HEK293 (cell line): ENCODE measurements at regions not wholly inside any gene's neighbourhood (a gene's known extent, or its start where the extent isn't known, plus 50 kb on each side); places are given as distances from the start of the nearest gene placed in this dataset.

Source experiments
- CTCF ChIA-PET: fragments of 350-600 bp; formaldehyde crosslinking; extraction: SDS; loops from one replicate; lab custom pipeline; 2021; ENCODE audit warnings: antibody characterized with exemption; lab: Yijun Ruan, JAX
- POLR2A ChIA-PET: fragments of 300-600 bp; formaldehyde crosslinking; extraction: SDS; loops from one replicate; lab custom pipeline; 2020; ENCODE audit warnings: antibody characterized with exemption, inconsistent platforms; lab: Yijun Ruan, JAX
- H3K27ac ChIP-seq: fragments of 200-500 bp; sonication (Bioruptor generic); 2 replicates; pipeline ENCODE4 v1.5.1; 2014; ENCODE audit warnings: low read depth, low read length, control low read depth, inconsistent platforms; ENCODE audit errors: extremely low read depth
- H3K36me3 ChIP-seq, 2 experiments: fragments of 200-500 bp in 1 of 2; sonication (Bioruptor generic) in 1 of 2; 1 replicate in 1 of 2; 2 replicates in 1 of 2; pipeline ENCODE4 v1.5.1; 2014 to 2017; ENCODE audit warnings: inconsistent platforms in 2 of 2, low read length in 2 of 2; ENCODE audit not compliant: control insufficient read depth in 2 of 2, insufficient read depth in 1 of 2
- H3K4me1 ChIP-seq: fragments of 200-500 bp; sonication (Bioruptor generic); 2 replicates; pipeline ENCODE4 v1.5.1; 2014; ENCODE audit warnings: mild to moderate bottlenecking, low read length, inconsistent platforms; ENCODE audit not compliant: control insufficient read depth, insufficient read depth
- H3K4me3 ChIP-seq: 2 replicates; pipeline ENCODE4 v1.5.1; 2011; ENCODE audit warnings: low read depth, mild to moderate bottlenecking, control low read depth, low read length, moderate library complexity
- H3K9me3 ChIP-seq: fragments of 200-500 bp; sonication (Bioruptor generic); 2 replicates; pipeline ENCODE4 v1.5.1; 2014; ENCODE audit warnings: low read depth, low read length, inconsistent platforms; ENCODE audit not compliant: control insufficient read depth, insufficient read depth
- BCL11A ChIP-seq: fragments of 450-650 bp; formaldehyde crosslinking; IDR thresholded peaks from 2 replicates; pipeline ENCODE4 v1.5.1; 2016; ENCODE audit warnings: low read depth, missing biosample characterization, missing genetic modification characterization
- BCL11B ChIP-seq: fragments of 450-650 bp; formaldehyde crosslinking; IDR thresholded peaks from 2 replicates; pipeline ENCODE4 v1.5.1; 2016; ENCODE audit warnings: low read depth, missing biosample characterization, missing genetic modification characterization
- BCL6B ChIP-seq: fragments of 450-650 bp; formaldehyde crosslinking; IDR thresholded peaks from 2 replicates; pipeline ENCODE4 v1.5.1; 2017; ENCODE audit warnings: missing biosample characterization, missing genetic modification characterization
- EGR2 ChIP-seq: fragments of 450-650 bp; formaldehyde crosslinking; IDR thresholded peaks from 2 replicates; pipeline ENCODE4 v1.5.1; 2016; ENCODE audit warnings: low read depth, missing biosample characterization, missing genetic modification characterization
- GLIS1 ChIP-seq: fragments of 450-650 bp; formaldehyde crosslinking; IDR thresholded peaks from 2 replicates; pipeline ENCODE4 v1.5.1; 2016; ENCODE audit warnings: missing biosample characterization, missing genetic modification characterization
- HOXC10 ChIP-seq: sonication (generic); formaldehyde crosslinking; IDR thresholded peaks from 2 replicates; pipeline ENCODE4 v1.8.1; 2023; ENCODE audit warnings: mild to moderate bottlenecking, missing genetic modification reagents
- KLF16 ChIP-seq: fragments of 450-650 bp; formaldehyde crosslinking; IDR thresholded peaks from 2 replicates; pipeline ENCODE4 v1.5.1; 2017; ENCODE audit warnings: missing biosample characterization, missing genetic modification characterization
- KLF7 ChIP-seq: fragments of 450-650 bp; formaldehyde crosslinking; IDR thresholded peaks from 2 replicates; pipeline ENCODE4 v1.5.1; 2016; ENCODE audit warnings: missing biosample characterization, missing genetic modification characterization, borderline replicate concordance
- WT1 ChIP-seq: fragments of 450-650 bp; formaldehyde crosslinking; IDR thresholded peaks from 2 replicates; pipeline ENCODE4 v1.5.1; 2016; ENCODE audit warnings: missing biosample characterization, missing genetic modification characterization
- ZFP37 ChIP-seq: fragments of 450-650 bp; formaldehyde crosslinking; IDR thresholded peaks from 2 replicates; pipeline ENCODE4 v1.5.1; 2016; ENCODE audit warnings: missing biosample characterization, missing genetic modification characterization
- ZFP41 ChIP-seq: fragments of 450-650 bp; formaldehyde crosslinking; IDR thresholded peaks from 2 replicates; pipeline ENCODE4 v1.5.1; 2016; ENCODE audit warnings: missing biosample characterization, missing genetic modification characterization, borderline replicate concordance
- ZNF121 ChIP-seq: fragments of 450-650 bp; formaldehyde crosslinking; IDR thresholded peaks from 2 replicates; pipeline ENCODE4 v1.5.1; 2016; ENCODE audit warnings: missing biosample characterization, missing genetic modification characterization
- ZNF16 ChIP-seq: fragments of 450-650 bp; formaldehyde crosslinking; IDR thresholded peaks from 2 replicates; pipeline ENCODE4 v1.5.1; 2016; ENCODE audit warnings: low read depth, missing biosample characterization, missing genetic modification characterization
- ZNF174 ChIP-seq: fragments of 450-650 bp; formaldehyde crosslinking; IDR thresholded peaks from 2 replicates; pipeline ENCODE4 v1.5.0; 2017; ENCODE audit warnings: missing biosample characterization, mild to moderate bottlenecking, missing genetic modification characterization
- ZNF221 ChIP-seq: fragments of 450-650 bp; formaldehyde crosslinking; IDR thresholded peaks from 2 replicates; pipeline ENCODE4 v1.5.1; 2017; ENCODE audit warnings: missing biosample characterization, missing genetic modification characterization, borderline replicate concordance
- ZNF350 ChIP-seq: fragments of 450-650 bp; formaldehyde crosslinking; IDR thresholded peaks from 2 replicates; pipeline ENCODE4 v1.5.0; 2017; ENCODE audit warnings: missing biosample characterization, mild to moderate bottlenecking, missing genetic modification characterization
- ZNF362 ChIP-seq: fragments of 450-650 bp; formaldehyde crosslinking; IDR thresholded peaks from 2 replicates; pipeline ENCODE4 v1.5.1; 2016; ENCODE audit warnings: missing biosample characterization, missing genetic modification characterization
- ZNF549 ChIP-seq: fragments of 450-650 bp; IDR thresholded peaks from 2 replicates; pipeline ENCODE4 v1.5.1; 2018; ENCODE audit warnings: missing biosample characterization, missing genetic modification characterization, mild to moderate bottlenecking, inconsistent platforms, moderate library complexity
- ZNF555 ChIP-seq: fragments of 450-650 bp; formaldehyde crosslinking; conservative IDR thresholded peaks from 2 replicates; pipeline ENCODE4 v1.5.1; 2017; ENCODE audit warnings: missing biosample characterization, mild to moderate bottlenecking, missing genetic modification characterization, inconsistent platforms
- ZNF558 ChIP-seq: fragments of 450-650 bp; formaldehyde crosslinking; IDR thresholded peaks from 2 replicates; pipeline ENCODE4 v1.5.1; 2016; ENCODE audit warnings: missing biosample characterization, missing genetic modification characterization
- ZNF621 ChIP-seq: fragments of 450-650 bp; formaldehyde crosslinking; IDR thresholded peaks from 2 replicates; pipeline ENCODE4 v1.5.1; 2017; ENCODE audit warnings: missing biosample characterization, missing genetic modification characterization
- ZNF654 ChIP-seq: fragments of 450-650 bp; formaldehyde crosslinking; IDR thresholded peaks from 2 replicates; pipeline ENCODE4 v1.5.1; 2016; ENCODE audit warnings: low read depth, missing biosample characterization, missing genetic modification characterization
- ZNF658 ChIP-seq: fragments of 450-650 bp; formaldehyde crosslinking; IDR thresholded peaks from 2 replicates; pipeline ENCODE4; 2016; ENCODE audit warnings: missing biosample characterization, missing genetic modification characterization
- ZNF670 ChIP-seq: fragments of 450-650 bp; formaldehyde crosslinking; IDR thresholded peaks from 2 replicates; pipeline ENCODE4 v1.5.1; 2016; ENCODE audit warnings: missing biosample characterization, missing genetic modification characterization, low read depth
- ZNF76 ChIP-seq: fragments of 450-650 bp; formaldehyde crosslinking; IDR thresholded peaks from 2 replicates; pipeline ENCODE4; 2016; ENCODE audit warnings: low read depth, missing biosample characterization, missing genetic modification characterization, borderline replicate concordance
- ZNF792 ChIP-seq: fragments of 450-650 bp; formaldehyde crosslinking; IDR thresholded peaks from 2 replicates; pipeline ENCODE4 v1.5.1; 2016; ENCODE audit warnings: missing biosample characterization, missing genetic modification characterization
- TF ChIP-seq, protein P1 (sequence below): fragments of 450-650 bp; formaldehyde crosslinking; IDR thresholded peaks from 2 replicates; pipeline ENCODE4 v1.5.1; 2017; ENCODE audit warnings: missing biosample characterization, mild to moderate bottlenecking, missing genetic modification characterization, moderate library complexity
- TF ChIP-seq, protein P2 (sequence below): fragments of 450-650 bp; formaldehyde crosslinking; IDR thresholded peaks from 2 replicates; pipeline ENCODE4 v1.5.1; 2017; ENCODE audit warnings: missing biosample characterization, missing genetic modification characterization

GRCh38 chr2:217645896-217646295 is 356.9 kb downstream of the TNS1 start:
- no peaks in the 10 kb centered on the region for H3K4me1 ChIP-seq
- ChIA-PET CTCF (no interaction called here), POLR2A (no interaction called here)
- no peaks in the 10 kb centered on the region for H3K9me3 ChIP-seq
- no peaks in the 10 kb centered on the region for H3K36me3 ChIP-seq
- TF ChIP-seq KLF16 (tag by site-specific recombination) (no peak), ZNF670 (tag by site-specific recombination) (no peak), KLF7 (tag by site-specific recombination) (no peak), ZNF658 (tag by site-specific recombination) (no peak), ZNF350 (no peak), ZNF362 (tag by site-specific recombination) (no peak)
- H3K4me3 ChIP-seq = no peak overlapping the region
- no peak overlapping the region for H3K27ac ChIP-seq

- TF ChIP-seq ZNF654 (tag by site-specific recombination) (no peak), WT1 (tag by site-specific recombination) (no peak), ZFP37 (tag by site-specific recombination) (no peak), ZNF121 (tag by site-specific recombination) (no peak), ZNF174 (tag by site-specific recombination) (no peak), ZNF221 (tag by site-specific recombination) (no peak), ZNF670 (tag by site-specific recombination) (no peak), BCL11B (tag by site-specific recombination) (no peak)
- TF ChIP-seq, protein P1, sequence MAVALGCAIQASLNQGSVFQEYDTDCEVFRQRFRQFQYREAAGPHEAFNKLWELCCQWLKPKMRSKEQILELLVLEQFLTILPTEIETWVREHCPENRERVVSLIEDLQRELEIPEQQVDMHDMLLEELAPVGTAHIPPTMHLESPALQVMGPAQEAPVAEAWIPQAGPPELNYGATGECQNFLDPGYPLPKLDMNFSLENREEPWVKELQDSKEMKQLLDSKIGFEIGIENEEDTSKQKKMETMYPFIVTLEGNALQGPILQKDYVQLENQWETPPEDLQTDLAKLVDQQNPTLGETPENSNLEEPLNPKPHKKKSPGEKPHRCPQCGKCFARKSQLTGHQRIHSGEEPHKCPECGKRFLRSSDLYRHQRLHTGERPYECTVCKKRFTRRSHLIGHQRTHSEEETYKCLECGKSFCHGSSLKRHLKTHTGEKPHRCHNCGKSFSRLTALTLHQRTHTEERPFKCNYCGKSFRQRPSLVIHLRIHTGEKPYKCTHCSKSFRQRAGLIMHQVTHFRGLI (tag by site-specific recombination) = no peak
- Histone ChIP-seq H3K4me3 (no peak overlapping the region), H3K27ac (no peak overlapping the region), H3K9me3 (no peaks in the 10 kb centered on the region), H3K36me3 (no peaks in the 10 kb centered on the region), H3K4me1 (no peaks in the 10 kb centered on the region)
- ChIA-PET POLR2A (no interaction called here), CTCF (interaction anchor here (0.7 to 0.8 kb wide), 2 partner anchors 26 to 105 kb away, joined by 3 to 4 read pairs; no protein-coding TSS in a partner anchor)
Observed at GRCh38 chr2:217643789-217644301, 358.9 kb downstream of the TNS1 start.

DNA sequence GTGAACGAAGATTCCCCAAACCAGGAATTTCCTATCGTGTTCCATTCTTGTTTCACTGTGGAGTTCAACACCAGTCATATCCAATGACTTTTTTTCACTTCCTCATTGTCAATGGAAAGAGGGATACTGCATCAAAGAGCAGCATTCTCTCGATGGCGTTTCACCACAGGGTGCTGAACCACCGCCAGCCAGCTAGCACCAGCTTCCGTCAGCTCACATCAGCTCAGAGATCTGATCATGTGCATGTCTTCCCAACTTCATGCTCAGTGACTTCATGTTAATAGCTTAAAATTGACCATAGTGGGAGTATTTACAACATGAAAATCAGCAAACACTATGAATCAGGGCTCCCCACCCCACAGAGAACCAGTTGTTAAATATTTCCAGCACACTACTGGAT is 359.9 kb downstream of the TNS1 start:
- no peaks in the 10 kb centered on the region for H3K36me3 ChIP-seq
- ChIA-PET CTCF (interaction anchor here (0.7 to 2.6 kb wide), 2 partner anchors 8 to 106 kb away, joined by 4 to 11 read pairs; no protein-coding TSS in a partner anchor), POLR2A (no interaction called here)
- no peak overlapping the region for H3K4me3 ChIP-seq
- H3K27ac ChIP-seq = no peak overlapping the region
- no peaks in the 10 kb centered on the region for H3K9me3 ChIP-seq
- H3K4me1 ChIP-seq = no peaks in the 10 kb centered on the region
- TF ChIP-seq ZNF621 (no peak), ZNF555 (tag by site-specific recombination) (no peak), ZNF549 (no peak), ZFP41 (no peak), BCL11A (tag by site-specific recombination) (no peak), ZNF76 (tag by site-specific recombination) (no peak), ZNF16 (tag by site-specific recombination) (no peak), EGR2 (tag by site-specific recombination) (no peak), GLIS1 (tag by site-specific recombination) (no peak), ZNF558 (tag by site-specific recombination) (no peak), HOXC10 (no peak), BCL6B (tag by site-specific recombination) (no peak), ZNF792 (tag by site-specific recombination) (no peak)
- TF ChIP-seq, protein P2, sequence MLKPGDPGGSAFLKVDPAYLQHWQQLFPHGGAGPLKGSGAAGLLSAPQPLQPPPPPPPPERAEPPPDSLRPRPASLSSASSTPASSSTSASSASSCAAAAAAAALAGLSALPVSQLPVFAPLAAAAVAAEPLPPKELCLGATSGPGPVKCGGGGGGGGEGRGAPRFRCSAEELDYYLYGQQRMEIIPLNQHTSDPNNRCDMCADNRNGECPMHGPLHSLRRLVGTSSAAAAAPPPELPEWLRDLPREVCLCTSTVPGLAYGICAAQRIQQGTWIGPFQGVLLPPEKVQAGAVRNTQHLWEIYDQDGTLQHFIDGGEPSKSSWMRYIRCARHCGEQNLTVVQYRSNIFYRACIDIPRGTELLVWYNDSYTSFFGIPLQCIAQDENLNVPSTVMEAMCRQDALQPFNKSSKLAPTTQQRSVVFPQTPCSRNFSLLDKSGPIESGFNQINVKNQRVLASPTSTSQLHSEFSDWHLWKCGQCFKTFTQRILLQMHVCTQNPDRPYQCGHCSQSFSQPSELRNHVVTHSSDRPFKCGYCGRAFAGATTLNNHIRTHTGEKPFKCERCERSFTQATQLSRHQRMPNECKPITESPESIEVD (tag by site-specific recombination) = no peak
